GM19351 (cell line): ENCODE measurements at regions not wholly inside any gene's neighbourhood (a gene's known extent, or its start where the extent isn't known, plus 50 kb on each side); places are given as distances from the start of the nearest gene placed in this dataset.
"Not testable (repeated sequence)": the region's sequence is repeated elsewhere in the genome, so short reads cannot be mapped to it uniquely, and the experiment has no call there.

ENCODE experiments used
- ATAC-seq: cut with Tn5 transposase; IDR thresholded peaks from one replicate; pipeline ENCODE4 v1.9.1; 2021; ENCODE audit warnings: mild to moderate bottlenecking, moderate library complexity; ENCODE audit not compliant: unreplicated experiment

DNA sequence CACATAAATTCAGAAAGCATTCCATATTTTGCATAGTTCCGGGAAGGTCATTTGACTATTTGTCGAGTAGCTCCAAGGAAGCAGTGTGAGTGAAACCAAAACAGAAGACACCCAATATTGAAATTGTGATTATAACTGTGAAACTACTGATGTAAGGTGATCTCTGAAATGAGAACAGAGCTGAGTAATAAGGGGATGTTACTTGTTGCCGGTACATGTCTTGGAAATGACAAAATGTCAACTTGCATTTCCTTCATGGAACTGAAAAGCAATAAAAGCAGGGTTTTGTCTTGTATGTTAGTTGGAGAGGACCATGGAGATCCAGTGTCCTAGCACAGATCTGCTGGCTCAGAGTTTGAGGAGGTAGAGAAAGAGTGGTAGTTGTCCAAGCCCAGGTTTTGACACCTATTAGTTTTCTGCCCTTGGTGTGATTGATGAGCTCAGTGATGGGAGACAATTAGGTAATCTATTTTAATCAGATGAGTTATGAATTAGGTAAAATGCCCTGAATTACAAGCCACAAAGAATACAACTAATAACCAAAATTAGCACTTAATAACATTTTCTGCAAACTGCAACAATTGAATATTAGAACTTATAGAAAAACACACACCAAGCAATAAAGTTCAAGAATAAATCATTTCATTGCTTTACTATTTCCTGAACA lies 58.7 kb upstream of the ZNF519 start:
- peak; percentile 92 for ATAC-seq

GRCh38 chr18:14189858-14190257 lies 57.6 kb upstream of the ZNF519 start:
- ATAC-seq, result no peak

- ATAC-seq, result not testable (repeated sequence)
Observed at GRCh38 chr18:14188751-14189406, 56.6 kb upstream of the ZNF519 start.
